GM18499 (cell line): ENCODE measurements at regions not wholly inside any gene's neighbourhood (a gene's known extent, or its start where the extent isn't known, plus 50 kb on each side); places are given as distances from the start of the nearest gene placed in this dataset.

Experiments used
- ATAC-seq: cut with Tn5 transposase; IDR thresholded peaks from one replicate; pipeline ENCODE4 v1.9.1; 2021; ENCODE audit warnings: moderate number of reproducible peaks; ENCODE audit not compliant: insufficient read depth, unreplicated experiment

DNA sequence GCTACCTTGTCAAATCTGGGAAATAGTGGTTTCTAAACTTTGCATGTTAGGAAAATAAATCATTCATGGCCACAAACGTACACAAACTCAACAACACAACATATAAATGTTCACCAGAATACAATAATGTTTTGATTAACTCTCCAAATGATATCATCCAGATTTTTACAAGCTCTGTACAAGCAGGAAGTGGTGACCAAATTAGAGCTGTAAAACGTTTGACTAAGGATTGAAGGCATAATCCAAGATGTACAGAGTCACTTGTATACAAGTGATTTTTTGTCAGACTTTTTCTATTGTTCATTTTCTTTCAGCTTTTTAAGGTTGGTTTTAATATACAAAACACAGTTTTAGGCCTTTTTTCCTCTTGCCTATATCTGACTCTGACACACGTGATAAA, 748.4 kb upstream of the GRM7 start:
- ATAC-seq, result no peak

DNA sequence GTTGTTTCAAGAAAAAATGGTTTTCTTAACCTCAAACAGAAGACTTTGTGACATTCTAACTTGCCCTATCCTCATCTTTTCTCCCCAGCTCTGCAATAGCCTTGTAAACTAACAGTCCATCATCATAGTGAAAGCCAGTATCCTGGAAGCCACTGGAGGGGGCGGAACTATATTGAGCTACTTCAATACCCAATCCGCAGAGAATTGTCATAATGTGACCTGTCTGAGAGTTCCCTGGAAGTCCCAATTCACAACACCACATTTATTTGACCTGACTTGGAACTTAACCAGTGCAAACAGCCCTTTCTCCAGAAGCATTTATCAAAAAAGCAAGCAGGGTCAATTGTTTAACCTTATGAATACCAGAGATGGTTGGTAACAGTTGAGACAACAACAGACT, 747.6 kb upstream of the GRM7 start:
- ATAC-seq, result no peak

DNA sequence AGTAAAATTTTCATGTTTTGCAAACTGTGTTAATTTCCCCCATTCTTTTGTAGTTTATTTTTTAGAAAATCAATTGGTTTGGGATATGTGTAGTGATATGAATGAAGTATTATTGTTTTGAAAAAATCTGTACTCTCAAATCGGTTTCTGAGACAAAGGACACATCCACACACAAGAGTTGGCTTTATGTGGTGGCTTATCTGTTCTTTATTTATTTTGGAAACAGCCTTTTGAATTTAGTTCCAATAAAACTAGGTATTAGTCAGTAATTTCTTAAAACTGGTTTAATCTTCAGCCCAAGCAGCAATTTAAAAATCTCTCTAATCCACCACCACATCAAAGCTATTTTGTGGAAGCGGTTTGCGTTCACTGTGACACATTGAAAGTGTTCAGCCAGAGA, 741.5 kb upstream of the GRM7 start:
- no peak for ATAC-seq

DNA sequence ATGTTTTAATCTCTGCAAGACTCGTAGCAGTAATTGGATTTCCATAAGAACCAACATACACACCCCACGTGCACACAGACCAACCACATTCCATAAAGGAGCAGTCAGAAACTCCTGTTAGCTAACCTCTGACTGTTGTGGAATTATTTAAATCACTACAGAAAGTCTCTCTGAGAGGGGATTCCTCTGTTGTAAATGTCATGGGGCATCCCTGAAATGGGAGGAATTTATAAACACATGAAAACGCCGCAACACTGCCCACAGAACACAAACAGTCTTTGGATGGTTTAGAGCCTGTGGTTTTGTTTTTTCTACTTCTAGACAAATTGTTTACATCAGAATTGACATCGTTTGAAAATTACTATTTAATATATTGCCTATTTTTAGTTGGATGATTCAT, 740.1 kb upstream of the GRM7 start:
- ATAC-seq, result no peak

DNA sequence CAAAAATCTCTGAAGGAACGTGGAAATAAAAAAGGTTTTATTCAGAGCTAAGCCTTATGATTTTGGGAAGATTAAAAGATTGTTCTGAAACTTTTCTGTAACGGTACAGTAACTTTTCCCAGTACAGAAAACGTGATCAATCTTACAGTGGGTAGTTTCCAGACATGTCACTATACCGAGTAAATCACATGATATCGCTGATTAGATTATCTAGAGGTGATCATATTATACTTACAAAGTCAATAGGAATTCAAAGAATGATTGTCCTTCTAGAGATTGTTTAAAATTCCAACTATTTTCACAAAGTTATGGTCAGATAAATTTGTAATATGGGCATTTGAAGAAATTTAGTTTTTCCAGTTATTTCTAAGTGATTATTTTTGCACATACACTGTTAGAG, 736.0 kb upstream of the GRM7 start:
- ATAC-seq, result no peak

DNA sequence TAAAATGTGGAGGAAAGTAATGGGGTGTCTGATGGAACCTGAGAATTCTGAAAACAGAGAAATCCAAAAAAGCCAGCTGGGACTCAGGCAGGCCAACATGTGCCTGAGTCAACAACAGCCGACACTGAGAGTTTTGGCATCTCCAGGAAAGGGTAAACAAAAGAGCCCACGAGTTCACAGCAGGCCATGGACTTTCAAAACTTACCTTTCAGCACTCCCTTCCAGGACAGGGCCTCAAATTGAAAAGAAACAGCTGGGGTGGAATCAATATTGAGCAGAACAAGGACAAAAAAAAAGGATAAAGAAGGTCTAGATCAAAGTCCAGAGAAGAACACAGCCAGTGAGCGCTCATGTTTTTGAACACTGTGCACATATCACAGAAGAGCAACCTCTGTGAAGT, 735.4 kb upstream of the GRM7 start:
- ATAC-seq, result no peak

DNA sequence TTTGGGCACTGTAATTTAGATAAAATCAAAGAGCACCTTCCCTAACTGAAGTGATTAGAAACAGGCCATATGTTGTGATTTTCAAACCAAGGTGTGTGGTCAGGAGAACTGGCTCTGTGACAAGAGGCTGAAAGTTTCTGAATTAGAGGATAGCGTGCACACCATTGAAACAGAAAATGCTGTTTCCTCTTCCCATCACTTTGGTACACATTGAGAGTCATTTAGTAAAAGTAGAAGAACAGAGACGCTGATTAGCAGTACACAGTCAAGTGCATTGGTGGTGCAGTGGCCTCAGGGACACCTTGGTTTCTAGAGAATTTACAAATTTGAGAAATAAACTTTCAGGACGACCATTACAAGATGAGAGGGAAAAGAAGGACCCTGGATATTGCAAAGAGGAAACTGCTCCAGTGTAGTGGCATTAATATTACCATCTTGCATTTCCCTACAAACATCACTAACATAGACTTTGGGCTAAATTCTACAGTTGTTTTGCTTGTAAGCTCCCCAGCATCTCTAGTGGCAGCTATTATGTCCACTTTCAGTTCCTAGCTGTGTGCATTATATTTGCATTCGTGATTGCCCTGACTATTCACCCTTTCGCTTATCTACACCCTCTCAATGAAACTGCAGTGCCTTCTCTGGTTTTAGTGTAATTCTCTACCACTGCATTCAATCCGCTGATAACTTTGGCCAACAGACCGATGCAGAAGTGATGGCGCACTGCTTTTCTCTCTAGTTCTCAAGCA, 728.1 kb upstream of the GRM7 start:
- ATAC-seq, result no peak

DNA sequence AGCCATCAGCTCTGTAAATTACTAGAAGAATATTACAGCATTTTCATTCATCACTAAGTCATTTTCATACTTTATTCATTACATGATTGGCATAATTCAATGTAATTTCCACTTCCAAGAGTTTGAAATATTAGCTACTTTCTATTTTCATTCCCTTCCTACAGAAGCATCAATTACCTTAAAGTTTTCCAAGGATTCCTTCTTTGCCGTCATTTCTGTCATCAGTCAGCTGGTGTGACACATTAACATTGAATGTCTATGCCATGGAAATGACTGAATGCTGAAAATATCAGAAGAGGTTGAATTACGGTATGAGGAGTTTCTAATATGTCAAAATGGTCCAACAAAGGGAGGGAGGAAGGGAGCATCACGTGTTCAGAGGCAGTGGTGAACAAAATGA, 718.2 kb upstream of the GRM7 start:
- ATAC-seq, result no peak

DNA sequence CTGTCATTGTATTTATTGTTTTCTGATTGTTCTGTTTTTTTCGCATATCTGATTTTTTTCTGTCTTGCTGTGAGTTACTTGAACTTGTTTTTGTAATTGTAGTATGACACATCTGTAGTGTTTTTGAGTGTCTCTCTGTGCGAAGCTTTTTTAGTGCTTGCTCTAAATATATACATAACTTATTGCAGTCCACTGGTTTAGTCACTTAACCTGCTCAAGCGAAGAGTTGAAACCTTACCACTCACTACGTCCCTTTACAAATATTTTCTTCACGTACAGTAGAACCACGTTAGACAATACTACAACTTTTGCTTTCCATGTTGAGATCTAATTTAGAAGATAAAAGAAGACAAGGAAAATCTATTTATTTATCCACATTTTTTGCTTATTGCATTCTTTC, 713.0 kb upstream of the GRM7 start:
- no peak for ATAC-seq

DNA sequence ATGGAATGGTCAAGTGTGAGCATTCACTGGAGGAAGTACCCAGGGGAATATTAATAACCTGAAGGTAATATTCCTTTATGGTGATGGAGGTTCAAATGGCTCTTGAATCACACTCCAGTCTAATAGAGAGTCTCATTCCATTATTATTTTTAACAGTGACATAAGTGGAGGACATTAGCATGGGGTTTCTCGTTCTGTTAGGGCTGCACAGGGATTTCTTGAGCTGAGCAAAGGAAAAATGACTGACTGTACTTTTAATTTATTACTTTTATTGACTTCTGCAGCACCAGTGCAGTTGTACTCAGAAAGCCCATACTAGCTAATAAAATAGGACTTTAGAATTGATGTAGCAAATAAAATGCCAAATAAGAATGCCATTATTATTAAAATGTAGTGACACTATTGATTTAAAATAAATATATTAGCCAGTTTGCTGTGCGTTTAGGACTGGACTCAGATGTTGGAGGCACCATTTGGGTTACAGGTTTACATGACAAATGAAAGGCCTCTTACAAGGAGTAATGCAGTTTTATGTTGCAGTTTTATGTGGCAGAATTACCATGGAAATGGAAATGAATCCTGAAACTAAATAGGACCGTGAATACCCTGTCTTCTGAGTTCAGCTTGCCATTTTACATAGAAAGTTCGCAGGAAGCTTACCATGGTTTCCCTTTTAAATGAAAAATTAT, 705.1 kb upstream of the GRM7 start:
- ATAC-seq, result no peak

DNA sequence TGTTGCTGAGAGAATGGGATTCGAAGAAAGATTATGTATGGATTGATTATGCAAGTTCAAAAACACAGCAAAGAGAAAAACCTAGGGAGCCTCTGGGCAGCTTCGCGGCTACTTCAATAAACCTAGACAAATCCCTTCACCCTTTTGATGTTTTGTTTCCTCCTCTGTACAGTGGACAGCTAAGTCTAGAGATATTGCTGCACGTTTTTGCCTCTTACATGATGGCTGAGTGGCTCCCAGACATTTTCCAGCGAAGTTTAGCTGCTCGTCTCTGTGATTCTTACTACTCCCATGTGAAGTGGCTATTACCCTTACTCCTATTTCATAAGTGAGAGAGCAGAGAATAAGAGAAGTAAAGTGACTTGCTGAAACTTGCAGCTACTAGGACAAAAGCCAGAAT, 695.0 kb upstream of the GRM7 start:
- no peak for ATAC-seq

DNA sequence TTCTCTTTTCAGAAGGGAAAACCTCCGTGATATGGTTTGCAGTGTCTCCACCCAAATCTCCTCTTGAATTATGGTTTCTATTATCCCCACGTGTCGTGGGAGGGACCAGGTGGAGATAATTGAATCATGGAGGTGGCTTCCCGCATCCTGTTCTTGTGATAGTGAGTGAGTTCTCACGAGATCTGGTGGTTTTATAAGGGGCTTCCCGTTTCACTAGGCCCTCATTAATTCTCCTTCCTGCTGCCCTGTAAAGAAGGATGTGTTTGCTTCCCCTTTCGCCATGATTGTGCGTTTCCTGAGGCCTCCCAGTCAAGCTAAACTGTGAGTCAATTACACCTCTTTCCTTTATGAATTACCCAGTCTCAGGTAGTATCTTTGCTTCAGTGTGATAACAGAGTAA, 692.7 kb upstream of the GRM7 start:
- no peak for ATAC-seq

DNA sequence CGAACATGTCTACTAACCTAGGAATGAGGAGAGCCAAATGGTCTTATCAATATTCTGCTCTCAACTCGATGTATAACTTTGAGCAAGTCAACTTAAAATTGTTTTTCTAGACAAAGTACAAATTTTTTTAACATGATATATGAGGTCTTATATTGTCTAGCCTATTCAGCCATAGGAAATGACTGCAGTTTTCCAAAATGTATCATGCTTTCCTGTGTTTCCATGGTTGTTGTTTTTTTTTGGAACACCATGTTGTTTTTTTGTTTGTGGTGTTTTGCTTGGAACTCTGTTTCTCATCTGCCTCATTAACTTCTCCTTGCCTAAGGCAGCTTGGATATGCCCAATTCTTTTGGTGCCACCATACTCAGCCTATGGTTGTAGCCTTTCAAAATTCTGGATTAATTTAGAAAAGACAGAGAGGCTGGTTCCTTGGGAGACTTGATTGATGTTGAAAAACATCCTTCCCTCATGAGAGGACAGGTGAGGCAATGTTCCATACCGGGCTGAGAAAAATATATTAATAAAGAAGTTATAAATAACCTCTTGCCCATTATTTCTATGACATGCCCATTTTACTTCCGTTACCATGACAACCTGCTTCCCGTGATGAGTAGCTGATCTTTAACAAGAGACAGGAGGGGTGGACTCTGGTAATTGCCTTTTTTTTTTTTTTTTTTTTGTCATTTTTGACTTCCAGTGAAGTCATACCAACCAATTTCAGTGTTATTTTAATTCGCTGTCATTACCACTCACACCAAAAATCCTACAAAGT, 687.9 kb upstream of the GRM7 start:
- no peak for ATAC-seq

DNA sequence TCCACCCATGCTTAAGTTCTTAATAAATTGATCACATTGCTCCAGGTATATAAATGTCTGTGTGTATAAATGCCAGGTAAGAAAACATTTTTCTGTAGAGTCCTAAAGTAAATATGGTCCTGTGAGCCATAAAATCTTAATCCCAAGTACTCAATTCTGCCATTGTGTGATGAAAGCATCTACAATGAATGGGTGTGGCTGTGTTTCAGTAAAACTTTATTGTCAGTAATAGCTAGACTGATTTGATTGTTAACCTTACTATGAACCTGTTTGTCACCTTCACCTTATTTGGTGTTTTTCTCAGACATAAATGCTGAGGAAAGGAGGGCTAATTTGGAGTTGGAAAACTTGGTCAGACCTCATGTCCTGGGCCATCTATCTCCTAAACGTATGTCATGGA, 683.5 kb upstream of the GRM7 start:
- no peak for ATAC-seq

DNA sequence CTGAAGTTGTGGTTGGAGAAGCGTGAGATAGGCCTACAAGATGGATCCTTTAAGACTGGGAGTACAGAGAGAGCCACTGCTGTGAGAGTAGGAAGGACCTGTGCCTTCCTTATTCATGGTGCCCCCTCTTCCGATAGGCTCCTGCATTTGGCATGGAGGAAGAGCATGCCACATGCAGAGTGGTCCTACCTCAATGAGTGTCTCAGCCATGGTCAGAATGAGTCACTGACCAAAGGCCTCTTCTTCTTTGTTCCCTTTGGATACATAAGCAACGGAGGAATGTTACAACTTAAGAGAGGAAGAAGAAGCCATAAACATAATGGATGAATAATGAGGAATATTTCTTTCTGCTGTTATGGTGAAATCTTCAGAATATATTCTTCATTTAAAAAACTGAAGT, 681.2 kb upstream of the GRM7 start:
- no peak for ATAC-seq

DNA sequence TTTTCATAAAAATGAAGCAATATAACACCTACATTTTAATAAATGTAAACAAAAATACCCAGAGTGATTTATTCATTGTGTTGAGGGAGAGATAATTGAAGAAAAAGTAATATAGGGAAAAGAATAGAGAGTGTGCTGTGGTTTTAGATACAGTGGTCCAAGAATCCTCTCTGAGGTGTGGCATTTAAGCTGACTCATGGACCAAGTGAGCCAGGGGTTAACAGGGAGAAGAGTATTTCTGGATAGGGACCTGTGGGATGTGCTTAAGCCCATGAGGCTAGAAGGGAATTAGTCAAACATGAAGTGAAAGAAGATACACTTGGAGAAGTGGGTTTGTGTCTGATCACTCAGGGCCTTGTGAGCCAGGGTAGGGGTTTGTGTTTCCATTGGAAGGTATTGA, 680.7 kb upstream of the GRM7 start:
- ATAC-seq, result no peak

DNA sequence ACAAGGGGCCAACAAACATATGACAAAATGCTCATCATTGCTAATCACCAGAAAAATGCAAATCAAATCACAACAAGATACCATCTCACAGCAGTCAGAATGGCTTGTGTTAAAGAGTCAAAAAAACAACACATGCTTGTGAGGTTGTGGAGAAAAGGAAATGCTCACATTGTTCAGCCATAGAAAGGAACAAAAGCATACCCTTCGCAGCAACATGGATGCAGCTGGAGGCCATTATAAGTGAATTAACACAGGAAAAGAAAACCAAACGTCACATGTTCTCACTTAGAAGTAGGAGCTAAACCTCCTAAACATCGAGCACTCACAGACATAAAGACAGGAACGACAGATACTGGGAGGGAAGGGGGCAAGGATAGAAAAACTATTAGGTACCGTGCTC, 678.4 kb upstream of the GRM7 start:
- no peak for ATAC-seq

DNA sequence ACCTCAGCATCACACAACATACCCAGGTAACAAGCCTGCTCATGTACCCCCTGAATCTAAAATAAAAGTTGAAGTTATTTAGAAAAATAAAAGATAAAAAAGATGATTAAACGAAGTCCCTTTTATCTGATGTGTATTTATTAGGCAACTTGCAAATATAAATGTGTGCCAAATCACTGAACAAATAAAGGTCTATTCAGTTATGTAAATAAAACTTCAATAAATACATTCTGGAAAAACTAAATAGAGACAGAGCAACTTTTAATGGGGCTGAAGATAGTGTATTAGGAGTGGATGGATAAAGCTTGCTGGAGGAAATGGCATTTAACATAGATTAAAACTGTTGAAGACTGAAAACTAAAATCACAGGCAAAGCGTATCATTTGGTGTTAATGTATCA, 678.0 kb upstream of the GRM7 start:
- no peak for ATAC-seq

DNA sequence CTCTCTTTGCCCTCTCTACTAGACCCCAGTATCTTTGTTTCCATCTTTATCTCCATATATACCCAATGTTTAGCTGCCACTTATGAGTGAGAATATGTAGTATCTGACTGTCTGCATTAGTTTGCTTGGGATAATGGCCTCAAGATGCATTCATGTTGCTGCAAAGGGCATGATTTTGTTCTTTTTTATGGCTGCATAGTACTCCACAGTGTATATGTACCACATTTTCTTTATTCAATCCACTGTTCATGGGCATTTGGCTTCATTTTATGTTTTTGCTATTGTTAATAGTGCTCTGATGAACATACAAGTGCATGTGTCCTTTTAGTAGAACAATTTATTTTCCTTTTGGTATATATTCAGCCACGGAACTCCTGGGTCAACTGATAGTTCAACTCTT, 671.5 kb upstream of the GRM7 start:
- ATAC-seq, result no peak

DNA sequence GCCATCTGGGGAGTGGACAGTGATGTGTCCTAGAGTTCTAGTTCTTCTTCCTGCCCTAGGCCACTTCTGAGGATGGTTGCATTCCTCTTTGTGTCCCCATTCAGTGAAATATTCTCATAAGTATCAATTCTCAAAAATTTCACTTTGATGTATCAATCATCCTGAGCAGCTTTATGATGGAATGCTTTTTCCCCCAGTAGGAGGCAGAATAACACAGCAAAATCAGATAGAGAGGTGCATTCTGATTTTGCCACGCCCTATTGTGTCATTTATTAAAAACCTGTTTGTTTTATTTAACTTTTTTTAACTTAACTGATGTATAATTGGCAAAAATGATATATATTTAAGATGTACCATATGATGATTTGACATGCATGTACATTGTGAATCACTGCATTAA, 656.0 kb upstream of the GRM7 start:
- ATAC-seq, result no peak

DNA sequence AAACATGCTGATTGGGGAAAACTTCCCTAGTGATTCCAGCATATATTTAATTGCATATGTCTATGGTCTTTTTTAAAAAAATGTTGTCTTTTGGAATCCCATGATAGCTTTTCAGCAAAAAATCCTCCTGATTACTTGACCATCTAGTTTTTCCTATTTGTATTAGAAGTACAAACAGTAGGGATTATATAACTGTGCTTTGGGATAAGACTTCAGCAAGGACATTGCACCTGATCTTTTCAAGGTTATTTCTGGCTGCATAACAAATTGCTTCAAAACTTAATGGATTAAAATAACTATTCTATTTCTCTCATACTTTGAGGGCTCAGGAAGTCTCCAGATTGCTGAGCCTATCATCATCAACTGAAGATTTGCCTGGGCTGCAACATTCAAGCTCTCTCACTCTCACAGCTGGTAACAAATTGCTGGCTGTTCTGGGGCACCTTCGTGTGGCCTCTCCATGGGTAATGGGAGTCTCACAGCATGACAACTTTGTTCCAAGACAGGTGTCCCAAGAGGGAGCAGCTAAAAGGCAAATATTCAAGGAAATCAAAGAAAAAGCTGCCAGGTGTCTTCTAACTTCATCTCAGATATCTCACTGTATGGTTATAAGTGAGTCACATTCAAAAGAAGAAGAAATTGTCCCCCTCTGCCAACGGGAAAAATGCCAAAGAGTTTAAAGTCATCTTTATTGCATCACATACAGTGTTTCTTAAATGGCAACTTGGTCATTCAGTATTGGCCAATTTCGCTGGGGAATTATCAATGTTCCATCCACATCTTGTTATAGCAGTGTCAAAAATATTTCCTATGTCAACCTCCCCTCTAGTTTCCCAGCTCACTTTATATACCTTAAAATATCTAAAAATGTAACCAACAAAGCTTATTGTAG, 644.5 kb upstream of the GRM7 start:
- ATAC-seq, result no peak
